ENCODE measurements at regions not wholly inside any gene's neighbourhood (a gene's known extent, or its start where the extent isn't known, plus 50 kb on each side); places are given as distances from the start of the nearest gene placed in this dataset.

DNA sequence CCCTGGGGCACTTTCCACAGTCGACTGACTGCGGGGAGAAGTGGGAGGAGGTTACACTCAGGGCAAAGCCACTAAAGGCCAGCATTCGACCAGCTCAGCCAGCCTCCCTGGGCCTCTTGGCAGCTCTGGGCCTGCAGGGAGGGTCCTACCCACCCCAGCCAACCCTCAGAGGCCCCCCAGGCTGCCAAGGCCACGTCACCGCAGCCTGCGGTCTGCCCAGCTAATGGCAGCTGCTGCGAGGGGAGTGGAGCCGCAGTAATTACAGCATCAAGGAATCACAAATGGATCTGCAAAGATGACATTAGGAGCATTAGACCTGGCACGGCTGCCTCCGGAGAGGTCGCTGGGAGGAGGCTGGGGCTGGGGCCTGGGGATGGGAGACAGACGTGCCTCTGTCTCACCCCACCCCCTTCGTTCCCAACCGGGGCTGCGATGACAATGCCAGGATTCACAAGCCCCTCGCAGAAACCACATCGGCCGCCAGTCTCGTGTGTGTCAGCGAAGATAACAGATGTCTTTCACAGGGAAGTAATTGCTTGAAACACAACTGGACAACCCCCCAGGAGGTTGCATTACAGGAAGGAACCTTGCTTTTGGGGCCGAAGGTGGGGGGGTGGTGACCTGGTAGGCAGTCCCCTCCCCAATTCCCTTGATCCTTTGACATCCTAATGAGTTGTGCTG lies 367.6 kb downstream of the BCOR start:
- Histone ChIP-seq H3F3A (ENCODE audit: insufficient read depth) (no peaks in the 10 kb centered on the region), H3K9me2 (replicated peaks; ENCODE audit: insufficient read depth, low read length) (no peaks in the 10 kb centered on the region), H3K79me2 (ENCODE audit: insufficient read depth, low read length) (no peaks in the 10 kb centered on the region), H3K4me2 (ENCODE audit: low read depth, low read length, poor library complexity, severe bottlenecking) (no peak overlapping the region), H3K9ac (ENCODE audit: low read length) (no peak overlapping the region), H2AFZ (ENCODE audit: low read depth, low read length, severe bottlenecking) (no peak overlapping the region), H3K27ac (ENCODE audit: low read depth, low read length) (no peak overlapping the region), H3K27me3 (ENCODE audit: low read length) (no peaks in the 10 kb centered on the region), H4K20me1 (ENCODE audit: low read depth, low read length) (no peaks in the 10 kb centered on the region), H3K9me3 (ENCODE audit: insufficient read depth, low read length) (no peaks in the 10 kb centered on the region), H3K4me3 (ENCODE audit: insufficient read depth, low read length, poor library complexity, severe bottlenecking) (no peak overlapping the region), H3K36me3 (ENCODE audit: low read length) (no peaks in the 10 kb centered on the region)
- no peak for TF ChIP-seq EZH2phosphoT487 (conservative IDR thresholded peaks at IDR 0.05; ENCODE audit: low read length)

DNA sequence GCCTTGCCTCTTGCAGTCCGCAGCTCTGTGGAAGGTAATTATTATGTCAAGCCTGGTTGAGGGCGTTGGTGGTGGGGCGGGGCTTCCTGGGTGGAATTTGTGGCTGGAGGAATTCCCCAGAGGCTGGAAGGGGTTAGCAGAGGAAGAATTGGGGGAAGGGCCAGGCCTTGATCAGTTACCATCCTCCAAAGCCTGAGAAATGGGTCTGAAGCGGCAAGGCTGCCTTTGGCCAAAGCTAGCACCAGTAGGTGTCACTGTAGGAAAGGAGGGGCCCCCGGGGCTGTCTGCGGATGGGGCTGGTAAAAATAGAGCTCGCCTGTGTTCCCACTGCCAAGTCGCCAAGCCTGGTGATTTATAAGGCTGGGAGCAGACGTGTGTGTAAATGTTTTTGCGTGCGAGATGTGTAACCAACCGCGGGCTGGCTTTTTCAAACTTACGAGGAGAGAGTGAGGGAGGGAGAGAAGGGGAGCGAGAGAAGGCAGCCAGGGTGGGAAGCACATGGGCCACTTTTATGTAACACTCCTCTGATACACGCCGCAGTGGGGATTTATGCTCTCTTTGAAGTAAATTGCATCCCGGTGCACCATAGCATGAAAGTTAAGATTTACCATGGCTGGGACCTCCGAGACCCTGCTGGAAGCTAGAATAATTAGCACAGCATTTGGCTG lies 367.0 kb downstream of the BCOR start:
- Histone ChIP-seq H3K9me2 (replicated peaks; ENCODE audit: insufficient read depth, low read length) (no peaks in the 10 kb centered on the region), H3K4me3 (ENCODE audit: insufficient read depth, low read length, poor library complexity, severe bottlenecking) (no peak overlapping the region), H3K79me2 (ENCODE audit: insufficient read depth, low read length) (no peaks in the 10 kb centered on the region), H2AFZ (ENCODE audit: low read depth, low read length, severe bottlenecking) (no peak overlapping the region), H3K36me3 (ENCODE audit: low read length) (no peaks in the 10 kb centered on the region), H3K27ac (ENCODE audit: low read depth, low read length) (no peak overlapping the region), H3K9ac (ENCODE audit: low read length) (no peak overlapping the region), H3F3A (ENCODE audit: insufficient read depth) (no peaks in the 10 kb centered on the region), H3K9me3 (ENCODE audit: insufficient read depth, low read length) (no peaks in the 10 kb centered on the region), H3K27me3 (ENCODE audit: low read length) (no peaks in the 10 kb centered on the region), H3K4me2 (ENCODE audit: low read depth, low read length, poor library complexity, severe bottlenecking) (no peak overlapping the region), H4K20me1 (ENCODE audit: low read depth, low read length) (no peaks in the 10 kb centered on the region)
- no peak for TF ChIP-seq EZH2phosphoT487 (conservative IDR thresholded peaks at IDR 0.05; ENCODE audit: low read length)

DNA sequence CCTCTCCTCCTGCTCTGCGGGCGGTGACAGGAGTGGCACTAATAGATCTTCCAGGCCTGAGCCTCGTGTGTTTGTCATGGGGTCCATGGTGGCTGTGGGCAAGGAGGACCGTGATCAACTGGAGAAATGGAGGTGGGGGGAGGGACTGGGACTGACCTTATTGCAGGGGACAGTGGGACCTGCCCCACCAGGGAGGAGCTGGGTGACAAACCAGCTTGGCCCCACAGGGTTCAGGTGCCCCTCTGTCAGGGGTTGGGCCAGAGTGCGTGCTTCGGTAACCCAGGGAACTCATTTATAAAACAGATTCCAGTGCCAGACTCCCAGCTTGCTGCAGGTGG lies 366.5 kb downstream of the BCOR start:
- no peaks in the 10 kb centered on the region for H3K9me2 ChIP-seq (replicated peaks; ENCODE audit: insufficient read depth, low read length)
- H3K4me3 ChIP-seq (ENCODE audit: insufficient read depth, low read length, poor library complexity, severe bottlenecking) = no peak overlapping the region
- H3K27me3 ChIP-seq (ENCODE audit: low read length) = no peaks in the 10 kb centered on the region
- no peak for TF ChIP-seq EZH2phosphoT487 (conservative IDR thresholded peaks at IDR 0.05; ENCODE audit: low read length)
- TF ChIP-seq, protein P1, sequence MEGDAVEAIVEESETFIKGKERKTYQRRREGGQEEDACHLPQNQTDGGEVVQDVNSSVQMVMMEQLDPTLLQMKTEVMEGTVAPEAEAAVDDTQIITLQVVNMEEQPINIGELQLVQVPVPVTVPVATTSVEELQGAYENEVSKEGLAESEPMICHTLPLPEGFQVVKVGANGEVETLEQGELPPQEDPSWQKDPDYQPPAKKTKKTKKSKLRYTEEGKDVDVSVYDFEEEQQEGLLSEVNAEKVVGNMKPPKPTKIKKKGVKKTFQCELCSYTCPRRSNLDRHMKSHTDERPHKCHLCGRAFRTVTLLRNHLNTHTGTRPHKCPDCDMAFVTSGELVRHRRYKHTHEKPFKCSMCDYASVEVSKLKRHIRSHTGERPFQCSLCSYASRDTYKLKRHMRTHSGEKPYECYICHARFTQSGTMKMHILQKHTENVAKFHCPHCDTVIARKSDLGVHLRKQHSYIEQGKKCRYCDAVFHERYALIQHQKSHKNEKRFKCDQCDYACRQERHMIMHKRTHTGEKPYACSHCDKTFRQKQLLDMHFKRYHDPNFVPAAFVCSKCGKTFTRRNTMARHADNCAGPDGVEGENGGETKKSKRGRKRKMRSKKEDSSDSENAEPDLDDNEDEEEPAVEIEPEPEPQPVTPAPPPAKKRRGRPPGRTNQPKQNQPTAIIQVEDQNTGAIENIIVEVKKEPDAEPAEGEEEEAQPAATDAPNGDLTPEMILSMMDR (IDR thresholded peaks at IDR 0.05; ENCODE audit: insufficient read depth, low read length, poor library complexity, severe bottlenecking) = no peak
- H3K36me3 ChIP-seq (ENCODE audit: low read length) = no peaks in the 10 kb centered on the region
- no peak overlapping the region for H3K27ac ChIP-seq (ENCODE audit: low read depth, low read length)
- no peaks in the 10 kb centered on the region for H3K9me3 ChIP-seq (ENCODE audit: insufficient read depth, low read length)
- H3F3A ChIP-seq (ENCODE audit: insufficient read depth) = no peaks in the 10 kb centered on the region
- no peak overlapping the region for H3K4me2 ChIP-seq (ENCODE audit: low read depth, low read length, poor library complexity, severe bottlenecking)
- no peaks in the 10 kb centered on the region for H4K20me1 ChIP-seq (ENCODE audit: low read depth, low read length)
- H3K79me2 ChIP-seq (ENCODE audit: insufficient read depth, low read length) = no peaks in the 10 kb centered on the region
- no peak overlapping the region for H3K9ac ChIP-seq (ENCODE audit: low read length)
- no peak overlapping the region for H2AFZ ChIP-seq (ENCODE audit: low read depth, low read length, severe bottlenecking)

DNA sequence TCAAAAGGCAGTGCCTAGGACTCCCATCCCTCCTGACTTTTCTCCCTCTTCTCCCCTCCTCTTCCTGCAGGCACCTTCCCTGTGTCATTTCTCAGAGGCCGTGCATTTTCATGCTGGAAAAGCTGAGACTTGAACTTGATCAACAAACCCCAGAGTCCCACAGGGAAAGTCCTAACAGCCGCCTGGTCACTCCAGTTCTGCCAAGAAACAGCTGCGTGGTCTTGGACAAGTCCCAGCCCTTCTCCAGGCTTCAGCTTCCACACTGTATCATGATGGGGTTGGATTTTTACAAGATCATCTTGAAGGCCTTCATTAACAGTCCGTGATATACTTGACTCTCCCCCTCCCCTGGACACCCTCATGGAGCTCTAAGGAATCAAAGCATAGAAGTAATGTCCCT lies 366.0 kb downstream of the BCOR start:
- Histone ChIP-seq H3K4me3 (ENCODE audit: insufficient read depth, low read length, poor library complexity, severe bottlenecking) (no peak overlapping the region), H4K20me1 (ENCODE audit: low read depth, low read length) (no peaks in the 10 kb centered on the region), H3K9me3 (ENCODE audit: insufficient read depth, low read length) (no peaks in the 10 kb centered on the region), H2AFZ (ENCODE audit: low read depth, low read length, severe bottlenecking) (no peak overlapping the region), H3F3A (ENCODE audit: insufficient read depth) (no peaks in the 10 kb centered on the region), H3K4me2 (ENCODE audit: low read depth, low read length, poor library complexity, severe bottlenecking) (no peak overlapping the region), H3K27me3 (ENCODE audit: low read length) (no peaks in the 10 kb centered on the region), H3K36me3 (ENCODE audit: low read length) (no peaks in the 10 kb centered on the region), H3K9ac (ENCODE audit: low read length) (no peak overlapping the region), H3K27ac (ENCODE audit: low read depth, low read length) (no peak overlapping the region), H3K79me2 (ENCODE audit: insufficient read depth, low read length) (no peaks in the 10 kb centered on the region), H3K9me2 (replicated peaks; ENCODE audit: insufficient read depth, low read length) (no peaks in the 10 kb centered on the region)
- TF ChIP-seq, protein P1 (IDR thresholded peaks at IDR 0.05; ENCODE audit: insufficient read depth, low read length, poor library complexity, severe bottlenecking) = no peak
- TF ChIP-seq EZH2phosphoT487 (conservative IDR thresholded peaks at IDR 0.05; ENCODE audit: low read length) = no peak
